Sigmoid colon (tissue), 6 donors: ENCODE measurements at regions not wholly inside any gene's neighbourhood (a gene's known extent, or its start where the extent isn't known, plus 50 kb on each side); places are given as distances from the start of the nearest gene placed in this dataset.

ENCODE experiments used
- DNase-seq: peaks from one replicate; pipeline ENCODE4 v3.0.0-alpha.2; 2019
- H3K27ac ChIP-seq, 4 donors: fragments of 200-600 bp; sonication (generic); one replicate each; pipeline ENCODE4 v1.5.1; 2016 to 2019; ENCODE audit warnings: mild to moderate bottlenecking in 1 of 4
- H3K27me3 ChIP-seq, 3 donors: fragments of 200-600 bp; sonication (generic); one replicate each; pipeline ENCODE4 v1.5.1; 2019; ENCODE audit warnings: mild to moderate bottlenecking in 1 of 3
- H3K36me3 ChIP-seq, 4 donors: fragments of 200-600 bp; sonication (generic); one replicate each; pipeline ENCODE4 v1.5.1; 2016 to 2019
- H3K4me1 ChIP-seq, 4 donors: fragments of 200-600 bp; sonication (generic); one replicate each; pipeline ENCODE4 v1.5.1; 2017 to 2019
- H3K4me3 ChIP-seq, 4 donors: fragments of 200-600 bp; sonication (generic); one replicate each; pipeline ENCODE4 v1.5.1; 2017 to 2019; ENCODE audit warnings: mild to moderate bottlenecking in 2 of 4, moderate library complexity in 1 of 4
- H3K9me3 ChIP-seq, 4 donors: fragments of 200-600 bp in 3 of 4; sonication (generic) in 3 of 4; one replicate each; pipeline versions ENCODE4 v1.5.1 to v1.6.1; 2013 to 2019
- CTCF ChIP-seq, 4 experiments: fragments of 450-650 bp in 3 of 4; fragments of 200-600 bp in 1 of 4; IDR thresholded peaks; one replicate each; pipeline ENCODE4 v1.5.1; 2016 to 2019; ENCODE audit warnings: antibody characterized with exemption in 4 of 4, mild to moderate bottlenecking in 3 of 4, moderate library complexity in 2 of 4
- EP300 ChIP-seq, 4 donors: sonication (generic); formaldehyde crosslinking; IDR thresholded peaks; one replicate each; pipeline ENCODE4 v1.6.1; 2017; ENCODE audit warnings: antibody characterized with exemption in 4 of 4
- POLR2A ChIP-seq, 2 donors: fragments of 450-650 bp; IDR thresholded peaks; one replicate each; pipeline ENCODE4 v1.6.1; 2016; ENCODE audit warnings: antibody characterized with exemption in 2 of 2, mild to moderate bottlenecking in 2 of 2, moderate library complexity in 2 of 2
- POLR2AphosphoS5 ChIP-seq, 4 donors: sonication (generic); formaldehyde crosslinking; IDR thresholded peaks; one replicate each; pipeline ENCODE4 v1.6.1; 2017; ENCODE audit warnings: antibody characterized with exemption in 4 of 4
- WGBS, 2 donors: extraction: QIAGEN DNeasy Blood & Tissue Kit; methylation state at CpG; one replicate each; pipeline ENCODE4 v1.1.7; 2013; 5-methylcytosine and 5-hydroxymethylcytosine counted together
- intact Hi-C: fragments of 100-400 bp; cut with DNase I; formaldehyde crosslinking; loops from one replicate; pipeline ENCODE4 v1.15.1; 2023
- donor health status: healthy with polysubstance abuse.
- donor health status: healthy.

GRCh38 chr2:150706561-150706960 lies 219.1 kb upstream of the RND3 start:
- TF ChIP-seq CTCF (IDR thresholded peaks at IDR 0.05): no peak
- TF ChIP-seq EP300 (IDR thresholded peaks at IDR 0.05): no peak
- no peak for TF ChIP-seq POLR2AphosphoS5 (IDR thresholded peaks at IDR 0.05)
- no peak for TF ChIP-seq POLR2A (IDR thresholded peaks at IDR 0.05)
- Histone ChIP-seq H3K27ac (no peak overlapping the region), H3K27me3 (no peaks in the 10 kb centered on the region), H3K36me3 (no peaks in the 10 kb centered on the region), H3K4me3 (no peak overlapping the region), H3K9me3 (no peaks in the 10 kb centered on the region), H3K4me1 (no peaks in the 10 kb centered on the region)
- no peak for DNase-seq
- intact Hi-C loops: no loop called here
- WGBS, 2 donors: 94 to 97% methylated on average over 2 of the region's 2 CpGs

GRCh38 chr2:150705767-150706166 lies 218.3 kb upstream of the RND3 start:
- Histone ChIP-seq H3K27me3 (no peaks in the 10 kb centered on the region), H3K9me3 (no peaks in the 10 kb centered on the region), H3K36me3 (no peaks in the 10 kb centered on the region), H3K4me3 (no peak overlapping the region), H3K4me1 (no peaks in the 10 kb centered on the region), H3K27ac (no peak overlapping the region)
- intact Hi-C loops: no loop called here
- DNase-seq: no peak
- TF ChIP-seq POLR2AphosphoS5 (IDR thresholded peaks at IDR 0.05) (no peak), CTCF (IDR thresholded peaks at IDR 0.05) (no peak), EP300 (IDR thresholded peaks at IDR 0.05) (no peak), POLR2A (IDR thresholded peaks at IDR 0.05) (no peak)
- 75 to 77% methylated on average over 2 of the region's 2 CpGs for WGBS, 2 donors

GRCh38 chr2:150705357-150705756 lies 217.9 kb upstream of the RND3 start:
- H3K4me1 ChIP-seq: no peaks in the 10 kb centered on the region
- 64 to 75% methylated on average over 2 of the region's 2 CpGs for WGBS, 2 donors
- DNase-seq: no peak
- H3K9me3 ChIP-seq: no peaks in the 10 kb centered on the region
- H3K27ac ChIP-seq: no peak overlapping the region
- H3K27me3 ChIP-seq: no peaks in the 10 kb centered on the region
- intact Hi-C loops: no loop called here
- H3K4me3 ChIP-seq: no peak overlapping the region
- no peak for TF ChIP-seq EP300 (IDR thresholded peaks at IDR 0.05)
- TF ChIP-seq POLR2AphosphoS5 (IDR thresholded peaks at IDR 0.05): no peak
- no peak for TF ChIP-seq CTCF (IDR thresholded peaks at IDR 0.05)
- H3K36me3 ChIP-seq: no peaks in the 10 kb centered on the region

GRCh38 chr2:150702791-150703190 lies 215.3 kb upstream of the RND3 start:
- intact Hi-C loops: no loop called here
- 78 to 81% methylated on average over 2 of the region's 2 CpGs for WGBS, 2 donors
- DNase-seq: no peak
- TF ChIP-seq CTCF (IDR thresholded peaks at IDR 0.05): no peak
- TF ChIP-seq EP300 (IDR thresholded peaks at IDR 0.05): no peak
- TF ChIP-seq POLR2AphosphoS5 (IDR thresholded peaks at IDR 0.05): no peak
- Histone ChIP-seq H3K27ac (no peak overlapping the region), H3K27me3 (no peaks in the 10 kb centered on the region), H3K36me3 (no peaks in the 10 kb centered on the region), H3K9me3 (no peaks in the 10 kb centered on the region), H3K4me3 (no peak overlapping the region), H3K4me1 (no peaks in the 10 kb centered on the region)
